Occipital lobe (tissue), 1 donor: ENCODE measurements at regions not wholly inside any gene's neighbourhood (a gene's known extent, or its start where the extent isn't known, plus 50 kb on each side); places are given as distances from the start of the nearest gene placed in this dataset.
"Not testable (repeated sequence)": the region's sequence is repeated elsewhere in the genome, so short reads cannot be mapped to it uniquely, and the experiment has no call there.

Experiments used
- DNase-seq: peaks from one replicate; lab custom pipeline; 2025; lab: John Stamatoyannopoulos, UW

GRCh38 chr2:16192416-16193216, 252.3 kb downstream of the MYCN start:
- DNase-seq = no peak

GRCh38 chr2:16191431-16192200, 251.3 kb downstream of the MYCN start:
- DNase-seq = no peak

- DNase-seq = no peak
These were observed 250.3 kb downstream of the MYCN start for GRCh38 chr2:16190446-16191270.

- DNase-seq = no peak
These were observed 249.4 kb downstream of the MYCN start for GRCh38 chr2:16189836-16190160.

- DNase-seq = no peak
These were observed 248.9 kb downstream of the MYCN start for GRCh38 chr2:16189029-16189835.

GRCh38 chr2:16188261-16188890, 248.0 kb downstream of the MYCN start:
- DNase-seq = no peak

- no peak for DNase-seq
These were observed 247.1 kb downstream of the MYCN start for GRCh38 chr2:16187482-16187817.

- no peak for DNase-seq
These were observed 246.5 kb downstream of the MYCN start for GRCh38 chr2:16186661-16187481.

GRCh38 chr2:16185801-16186272, 245.5 kb downstream of the MYCN start:
- DNase-seq = no peak

GRCh38 chr2:16184945-16185660, 244.8 kb downstream of the MYCN start:
- DNase-seq = no peak

- no peak for DNase-seq
These were observed 244.1 kb downstream of the MYCN start for GRCh38 chr2:16184341-16184890.

- no peak for DNase-seq
These were observed 243.0 kb downstream of the MYCN start for GRCh38 chr2:16183345-16183744.

GRCh38 chr2:16182841-16183240, 242.5 kb downstream of the MYCN start:
- DNase-seq = no peak

- DNase-seq = not testable (repeated sequence)
These were observed 242.0 kb downstream of the MYCN start for GRCh38 chr2:16182311-16182815.

- DNase-seq = no peak
These were observed 241.4 kb downstream of the MYCN start for GRCh38 chr2:16181741-16182090.

GRCh38 chr2:16181062-16181740, 240.9 kb downstream of the MYCN start:
- DNase-seq = no peak

- no peak for DNase-seq
These were observed 240.3 kb downstream of the MYCN start for GRCh38 chr2:16180631-16181030.
